NCI-H2171 treated with DMSO at 0.1 percent for 48 hours (cell line): ENCODE measurements at regions not wholly inside any gene's neighbourhood (a gene's known extent, or its start where the extent isn't known, plus 50 kb on each side); places are given as distances from the start of the nearest gene placed in this dataset.
A peak's percentile ranks its signal among the peaks of the same experiment; 100 is the strongest.

ENCODE experiments used
- DNase-seq: peaks from one replicate; lab custom pipeline; 2025; lab: John Stamatoyannopoulos, UW

GRCh38 chr11:30089921-30090320, 73.1 kb upstream of the KCNA4 start:
- DNase-seq = peak; percentile 28

- DNase-seq = no peak
Observed at GRCh38 chr11:30091246-30091645, 74.4 kb upstream of the KCNA4 start.

- no peak for DNase-seq
Observed at GRCh38 chr11:30091737-30092136, 74.9 kb upstream of the KCNA4 start.

DNA sequence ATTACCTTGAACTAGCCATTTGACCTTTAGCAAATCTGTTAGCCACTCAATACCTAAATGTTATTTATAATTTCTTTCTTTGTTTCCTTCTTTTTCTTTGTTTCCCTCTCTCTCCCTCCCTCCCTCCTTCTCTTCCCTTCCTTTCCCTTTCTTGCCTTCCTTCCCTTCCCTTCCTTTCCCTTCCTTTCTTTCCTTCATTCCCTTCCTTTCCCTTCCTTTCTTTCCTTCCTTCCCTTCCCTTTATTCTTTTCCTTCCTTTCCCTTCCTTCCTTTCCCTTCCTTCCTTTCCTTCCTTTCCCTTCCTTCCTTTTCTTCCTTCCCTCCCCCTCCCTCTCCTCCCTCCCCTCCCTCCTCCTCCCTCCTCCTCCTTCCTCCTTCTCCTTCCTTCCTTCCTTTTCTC, 75.7 kb upstream of the KCNA4 start:
- DNase-seq = no peak

DNA sequence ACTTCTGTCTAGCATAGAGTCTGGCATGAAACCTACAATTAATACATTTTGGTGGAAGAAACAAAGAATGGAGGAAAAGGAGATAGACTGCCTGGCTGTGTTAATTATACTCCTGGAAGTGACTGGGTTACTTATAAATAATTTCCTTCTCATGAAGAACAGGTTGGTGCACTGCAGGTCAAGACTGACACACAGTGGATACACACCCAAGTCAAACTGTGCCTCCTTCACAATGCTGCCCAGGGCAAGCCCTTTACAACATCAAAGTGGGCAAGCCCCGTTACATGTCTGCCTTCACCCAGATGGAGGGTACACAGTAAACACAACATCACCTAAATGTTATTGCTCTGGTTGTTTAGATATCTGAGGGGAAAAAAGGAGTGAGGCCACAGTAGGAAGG, 83.7 kb upstream of the KCNA4 start:
- DNase-seq = no peak

- no peak for DNase-seq
Observed at GRCh38 chr11:30106222-30107181, 89.7 kb upstream of the KCNA4 start.

- no peak for DNase-seq
Observed at GRCh38 chr11:30107899-30108298, 91.1 kb upstream of the KCNA4 start.

GRCh38 chr11:30109774-30110173, 92.9 kb upstream of the KCNA4 start:
- no peak for DNase-seq

- DNase-seq = no peak
Observed at GRCh38 chr11:30110691-30111090, 93.9 kb upstream of the KCNA4 start.

GRCh38 chr11:30111786-30112185, 95.0 kb upstream of the KCNA4 start:
- DNase-seq = no peak

- DNase-seq = no peak
Observed at GRCh38 chr11:30113326-30113898, 96.6 kb upstream of the KCNA4 start.

- DNase-seq = no peak
Observed at GRCh38 chr11:30116512-30116911, 99.7 kb upstream of the KCNA4 start.

DNA sequence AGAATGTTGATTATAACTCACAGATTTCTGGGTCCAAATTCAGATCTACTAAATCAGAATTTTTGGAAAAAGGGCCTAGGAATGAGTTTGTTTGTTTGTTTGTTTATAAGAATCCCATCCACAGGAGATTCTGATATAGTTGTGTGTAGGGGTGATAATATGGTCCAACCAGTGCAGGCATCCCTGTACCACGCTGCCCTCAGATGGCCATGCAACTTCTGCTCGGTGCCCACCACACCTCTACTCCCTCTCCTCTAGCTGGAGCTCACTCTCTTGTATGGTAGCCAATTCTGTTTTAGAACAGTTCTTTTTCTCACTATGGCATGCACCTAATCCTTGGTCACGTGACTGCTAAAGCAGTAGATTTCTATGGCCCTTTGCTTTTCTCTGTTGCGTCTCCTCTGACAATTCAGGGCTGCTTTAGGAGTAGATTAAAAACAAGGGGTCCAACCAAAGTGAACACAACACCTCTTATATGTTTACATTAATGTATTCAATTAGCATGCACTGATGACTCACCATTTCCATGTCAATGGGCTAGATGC, 103.3 kb upstream of the KCNA4 start:
- DNase-seq = no peak

- no peak for DNase-seq
Observed at GRCh38 chr11:30125456-30125855, 105.4 kb upstream of the FSHB start.

DNA sequence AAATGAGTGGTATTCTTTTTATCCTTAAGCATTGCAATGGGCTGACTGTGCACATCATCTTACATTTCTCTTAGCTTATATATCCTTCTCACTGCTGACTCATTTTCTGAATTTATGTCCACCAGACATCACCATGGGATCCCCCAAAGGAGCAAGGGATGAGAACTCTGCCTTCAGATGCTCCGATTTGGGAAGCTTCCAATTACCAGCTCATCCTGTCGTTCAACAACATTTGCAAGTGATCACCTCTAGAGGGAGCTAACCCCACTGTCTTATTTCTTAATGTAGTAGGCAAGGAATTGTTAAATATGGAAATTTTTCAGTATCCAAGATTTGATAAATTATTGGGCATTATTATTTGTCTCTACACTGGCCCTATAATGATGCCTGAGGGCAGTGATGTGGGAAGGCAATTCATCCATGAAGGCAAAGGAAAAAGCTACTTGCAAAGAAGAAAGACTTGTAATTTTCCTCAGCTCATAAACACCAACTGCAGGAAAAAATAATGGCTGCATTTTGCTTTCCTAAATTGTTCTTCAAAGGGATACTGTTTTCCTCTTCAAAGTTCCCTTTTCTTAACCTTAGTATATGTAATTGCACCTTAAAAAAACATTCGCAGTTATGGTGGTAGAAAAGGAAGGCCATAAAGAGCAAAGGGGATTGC, 102.4 kb upstream of the FSHB start:
- peak; percentile 38 for DNase-seq

DNA sequence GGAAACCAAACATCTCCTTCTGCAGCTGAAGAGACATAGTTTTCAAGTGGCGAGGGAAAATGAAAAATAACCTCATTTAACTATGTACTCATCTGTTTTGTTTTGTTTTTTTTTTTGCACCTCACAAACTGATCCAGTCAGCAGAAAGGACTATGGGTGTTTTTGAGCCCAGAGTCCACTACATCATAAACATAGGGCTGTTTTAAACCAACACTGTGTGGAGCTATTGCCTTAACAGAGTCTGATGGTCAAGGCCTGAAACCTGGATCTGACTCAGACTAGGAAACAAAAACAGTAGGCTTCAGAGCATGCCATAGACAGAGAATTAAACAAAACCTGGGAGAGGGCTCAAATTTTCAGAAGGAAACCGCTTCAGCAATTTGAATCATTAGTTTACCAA, 99.3 kb upstream of the FSHB start:
- DNase-seq = no peak

DNA sequence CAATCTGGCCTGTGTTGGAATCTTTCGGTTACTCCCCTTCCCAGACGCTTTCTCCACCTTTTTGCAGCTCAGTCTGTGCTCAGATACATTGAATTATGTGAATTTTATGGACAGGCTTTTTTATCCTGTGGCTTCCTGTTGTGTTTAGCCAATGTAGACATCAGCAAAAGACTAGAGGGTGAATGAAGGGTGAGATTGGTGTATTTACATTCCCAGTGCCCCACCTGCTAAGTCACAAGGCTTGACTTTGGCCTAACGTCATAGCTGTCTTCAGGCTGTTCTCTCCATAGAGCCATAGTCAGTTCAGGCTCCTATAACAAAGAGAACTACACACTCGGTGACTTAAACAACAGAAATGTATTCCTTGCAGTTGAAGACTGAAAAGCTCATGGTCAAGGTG, 97.5 kb upstream of the FSHB start:
- no peak for DNase-seq

DNA sequence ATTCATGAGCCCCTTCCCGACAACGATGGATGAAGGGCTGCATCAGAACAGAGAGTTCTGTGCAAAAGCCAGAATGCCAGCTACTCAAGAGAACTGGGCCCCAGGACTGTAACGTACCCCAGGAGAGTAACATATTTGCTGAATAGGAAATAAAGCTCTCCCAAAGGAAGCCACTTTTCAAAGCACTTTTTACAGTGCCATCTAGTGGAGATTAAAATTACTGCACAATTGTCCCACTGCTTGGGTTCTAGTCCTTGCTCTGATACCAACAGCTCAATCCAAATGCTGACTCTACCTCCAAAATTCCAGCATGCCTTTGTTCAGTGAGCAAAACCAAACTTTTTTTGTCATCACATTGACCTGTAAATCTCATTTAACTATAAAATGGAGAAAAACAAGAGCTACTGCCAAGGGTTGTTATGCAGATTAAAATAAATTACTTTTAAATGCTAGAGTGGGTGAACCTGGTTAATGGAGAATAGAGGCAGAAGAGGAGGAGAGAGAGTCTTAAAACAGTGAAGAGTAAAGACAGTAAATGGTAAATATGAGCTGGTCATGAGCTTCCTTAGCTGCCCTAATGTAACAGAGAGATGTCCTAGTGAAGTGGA, 87.6 kb upstream of the FSHB start:
- DNase-seq = peak; percentile 48

- DNase-seq = no peak
Observed at GRCh38 chr11:30147293-30147692, 83.5 kb upstream of the FSHB start.

GRCh38 chr11:30149998-30150397, 80.8 kb upstream of the FSHB start:
- DNase-seq = no peak

DNA sequence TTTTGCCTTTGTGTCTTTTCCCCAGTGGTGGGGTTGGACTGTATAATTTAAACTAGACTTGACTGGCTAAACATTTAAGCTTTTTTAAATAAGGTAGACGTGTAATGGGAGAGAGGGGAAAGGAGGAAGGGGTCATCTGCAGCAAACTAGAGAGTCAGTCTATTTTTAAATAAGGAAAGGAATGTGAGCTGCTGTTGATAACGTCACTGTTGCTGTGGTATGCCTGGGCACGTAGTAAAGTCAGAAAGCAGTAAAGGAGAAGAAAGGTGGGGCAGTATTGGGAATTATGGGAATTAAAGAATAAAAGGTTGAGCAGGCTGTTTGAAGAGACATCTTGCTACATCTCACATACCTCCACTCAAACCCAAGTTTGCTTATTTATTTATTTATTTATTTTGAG, 80.4 kb upstream of the FSHB start:
- no peak for DNase-seq

GRCh38 chr11:30153008-30153407, 77.8 kb upstream of the FSHB start:
- DNase-seq = no peak
